GM21576 (cell line): ENCODE measurements at regions not wholly inside any gene's neighbourhood (a gene's known extent, or its start where the extent isn't known, plus 50 kb on each side); places are given as distances from the start of the nearest gene placed in this dataset.

Experiments
- ATAC-seq: cut with Tn5 transposase; IDR thresholded peaks from one replicate; pipeline ENCODE4 v1.9.1; 2021; ENCODE audit warnings: mild to moderate bottlenecking, moderate library complexity; ENCODE audit not compliant: unreplicated experiment

DNA sequence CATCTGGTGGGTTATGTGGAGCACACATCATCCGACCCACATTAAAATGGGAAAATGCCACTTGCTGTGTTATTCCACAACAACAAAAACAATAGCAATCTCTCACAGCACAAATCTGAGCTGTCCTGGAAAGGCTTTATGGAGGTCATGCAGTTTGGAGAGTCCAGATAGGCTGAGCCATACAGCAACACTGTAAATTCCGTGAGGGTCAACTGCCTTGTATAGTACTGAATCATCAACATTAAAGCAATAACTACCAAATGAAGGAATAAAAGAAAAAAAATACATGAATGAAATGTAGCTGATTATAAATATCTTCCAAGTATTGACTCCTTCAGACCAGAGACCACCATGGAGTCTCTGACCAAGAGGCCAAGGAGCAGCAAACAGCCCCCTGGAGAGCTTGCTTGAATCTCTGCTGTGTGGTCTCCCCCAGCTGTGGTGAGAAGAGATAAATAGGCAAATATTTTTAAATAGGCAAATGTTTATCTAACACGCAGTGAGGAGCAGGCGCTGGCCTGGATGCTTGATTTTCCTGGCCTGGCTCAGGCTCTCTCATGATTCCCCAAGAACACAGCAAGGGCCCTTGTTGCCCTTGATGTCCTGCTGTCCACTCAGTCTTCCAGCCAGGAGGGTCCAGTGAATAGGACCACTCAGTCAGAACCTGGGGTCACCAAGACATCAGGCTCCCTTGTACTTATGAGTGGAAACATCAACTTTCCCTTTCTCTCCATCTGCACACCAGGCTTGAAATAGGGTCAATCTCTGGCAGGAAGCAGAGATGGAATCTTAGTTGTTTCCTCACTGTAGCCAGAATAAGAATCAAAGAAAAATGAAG is 1021.3 kb downstream of the XPNPEP1 start:
- ATAC-seq: peak; percentile 11

GRCh38 chr10:108899670-108900069 is 1023.6 kb downstream of the XPNPEP1 start:
- ATAC-seq: no peak

- ATAC-seq: peak; percentile 87
Observed at GRCh38 chr10:108894402-108895301, 1028.7 kb downstream of the XPNPEP1 start.

GRCh38 chr10:108877095-108877561 is 1046.2 kb downstream of the XPNPEP1 start:
- no peak for ATAC-seq

- ATAC-seq: no peak
Observed at GRCh38 chr10:108872854-108873253, 1050.5 kb downstream of the XPNPEP1 start.

GRCh38 chr10:108868881-108869280 is 1054.4 kb downstream of the XPNPEP1 start:
- no peak for ATAC-seq

DNA sequence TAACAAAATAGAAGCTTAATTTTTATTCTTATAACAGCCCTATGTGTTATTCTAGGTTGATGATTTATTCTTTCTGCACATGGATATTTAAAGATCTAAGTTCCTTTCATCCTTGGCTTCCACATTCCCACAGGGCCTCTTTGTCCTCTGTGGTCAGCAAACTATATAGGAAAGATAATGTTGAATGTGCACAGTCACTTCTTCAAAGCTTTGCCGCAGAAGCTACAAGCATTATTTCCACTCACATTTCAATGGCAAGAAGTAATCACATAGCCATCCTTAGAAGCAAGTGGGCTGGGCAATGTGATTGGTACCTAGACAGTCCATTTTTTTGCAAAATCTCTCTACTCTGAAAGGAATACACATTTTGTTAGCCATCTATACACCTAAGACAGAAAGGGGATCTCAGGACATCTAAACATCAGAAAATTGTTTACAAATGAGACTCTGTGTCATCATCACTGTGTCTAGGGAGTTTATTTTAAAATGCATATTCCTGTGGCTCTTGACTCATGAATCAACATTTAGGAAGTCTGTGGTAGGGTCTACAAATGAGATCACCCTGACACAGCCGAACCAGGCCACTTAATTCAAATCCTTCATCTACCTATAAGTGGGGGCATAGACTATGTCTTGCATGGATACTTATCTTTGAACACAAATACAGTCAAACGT is 1060.5 kb downstream of the XPNPEP1 start:
- no peak for ATAC-seq

GRCh38 chr10:108861181-108861754 is 1062.0 kb downstream of the XPNPEP1 start:
- no peak for ATAC-seq

GRCh38 chr10:108852211-108852610 is 1071.1 kb downstream of the XPNPEP1 start:
- peak; percentile 74 for ATAC-seq

GRCh38 chr10:108850138-108850854 is 1073.0 kb downstream of the XPNPEP1 start:
- peak; percentile 88 for ATAC-seq

GRCh38 chr10:108849688-108850087 is 1073.6 kb downstream of the XPNPEP1 start:
- ATAC-seq: peak; percentile 17

- ATAC-seq: no peak
Observed at GRCh38 chr10:108849186-108849585, 1074.1 kb downstream of the XPNPEP1 start.

DNA sequence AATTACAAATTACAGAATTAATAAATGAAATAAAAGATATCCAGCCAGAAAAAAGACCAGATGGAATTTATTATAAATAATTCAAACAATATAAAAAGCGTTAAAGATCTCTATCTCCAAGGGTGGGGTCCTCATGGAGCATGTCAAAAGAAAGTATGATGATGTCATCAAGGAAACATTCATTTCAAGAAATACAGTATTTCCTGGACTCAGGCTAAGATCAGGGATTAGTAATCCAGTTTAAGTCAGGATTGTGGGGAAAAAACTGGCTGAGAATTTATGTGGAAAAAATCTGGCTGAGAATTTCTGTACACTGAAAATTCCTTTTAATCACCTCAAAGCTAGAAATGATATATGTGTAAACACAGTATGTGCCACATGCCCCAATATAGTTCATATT is 1075.3 kb downstream of the XPNPEP1 start:
- ATAC-seq: no peak

DNA sequence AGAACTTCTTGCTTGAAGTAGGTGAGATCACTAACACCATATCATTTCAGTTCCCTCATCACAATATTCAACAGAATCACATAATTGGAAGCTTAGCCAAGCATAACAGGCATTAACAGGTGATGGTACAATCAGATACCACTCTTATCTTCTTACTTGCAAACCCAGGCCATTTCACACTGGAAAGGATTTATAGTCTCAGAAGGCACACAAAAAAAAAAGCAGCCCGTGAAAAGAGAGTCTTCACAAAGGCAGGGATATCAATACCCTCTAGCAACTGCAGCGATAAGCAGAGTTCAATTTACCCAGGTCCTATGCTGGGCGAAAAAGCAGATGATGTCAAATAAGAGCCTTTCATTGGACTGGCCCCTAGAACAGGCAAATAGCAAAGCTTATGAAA is 1082.4 kb downstream of the XPNPEP1 start:
- ATAC-seq: no peak

DNA sequence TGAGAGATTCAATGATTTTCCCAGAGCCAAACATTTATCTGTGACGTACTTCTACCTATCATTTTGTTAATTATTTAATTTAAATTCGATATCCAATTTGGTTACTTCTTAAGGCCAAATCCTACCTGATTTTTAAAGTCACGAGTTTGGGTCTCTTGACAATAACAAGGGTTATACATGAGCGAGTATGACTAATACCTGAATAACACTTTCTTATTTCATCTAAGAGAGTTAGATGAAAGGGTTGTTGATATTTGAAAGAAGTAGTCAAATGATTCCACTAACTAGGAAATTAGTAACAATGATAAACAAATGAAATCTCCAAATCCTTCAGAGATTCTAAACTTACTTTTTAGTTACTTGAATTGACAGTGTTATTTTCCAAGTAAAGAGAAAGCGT is 1086.9 kb downstream of the XPNPEP1 start:
- no peak for ATAC-seq

GRCh38 chr10:108822026-108822425 is 1101.3 kb downstream of the XPNPEP1 start:
- no peak for ATAC-seq

DNA sequence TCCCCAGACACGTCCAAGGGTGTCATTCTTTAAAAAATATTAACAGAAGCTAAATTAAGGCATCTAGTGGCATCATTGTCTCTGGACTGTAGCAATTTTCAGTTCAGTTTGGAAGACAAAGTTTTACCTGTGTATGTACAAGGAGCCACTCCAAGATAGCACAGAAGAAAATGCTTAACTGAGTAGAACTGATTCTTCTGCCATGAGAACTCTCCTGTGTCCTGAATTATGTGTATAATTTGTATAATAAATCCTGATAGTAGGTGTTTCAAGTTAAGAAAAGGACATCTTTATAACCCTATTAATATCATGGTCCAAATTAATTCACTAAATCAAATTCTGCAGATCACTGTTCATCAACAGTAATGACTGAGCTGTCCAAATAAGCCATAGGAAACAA is 1104.0 kb downstream of the XPNPEP1 start:
- no peak for ATAC-seq

DNA sequence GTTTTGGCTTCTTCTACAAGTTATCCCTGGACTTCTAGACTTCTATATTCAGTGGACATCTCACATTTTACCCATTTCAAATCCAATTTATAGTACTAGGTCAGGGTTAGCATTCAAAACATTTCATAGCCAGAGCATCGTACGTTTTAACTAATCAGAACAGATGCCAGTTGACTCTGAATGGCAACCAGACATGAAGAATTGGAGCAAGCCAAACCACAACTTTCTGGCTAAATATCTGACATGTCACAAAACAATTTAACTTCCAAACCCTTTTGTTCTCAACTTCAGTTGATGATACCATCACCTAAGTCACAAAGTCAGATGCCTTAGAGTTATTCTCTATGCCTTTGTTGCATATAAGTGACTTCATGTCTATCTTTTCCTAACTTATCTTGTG is 1105.7 kb downstream of the XPNPEP1 start:
- no peak for ATAC-seq

DNA sequence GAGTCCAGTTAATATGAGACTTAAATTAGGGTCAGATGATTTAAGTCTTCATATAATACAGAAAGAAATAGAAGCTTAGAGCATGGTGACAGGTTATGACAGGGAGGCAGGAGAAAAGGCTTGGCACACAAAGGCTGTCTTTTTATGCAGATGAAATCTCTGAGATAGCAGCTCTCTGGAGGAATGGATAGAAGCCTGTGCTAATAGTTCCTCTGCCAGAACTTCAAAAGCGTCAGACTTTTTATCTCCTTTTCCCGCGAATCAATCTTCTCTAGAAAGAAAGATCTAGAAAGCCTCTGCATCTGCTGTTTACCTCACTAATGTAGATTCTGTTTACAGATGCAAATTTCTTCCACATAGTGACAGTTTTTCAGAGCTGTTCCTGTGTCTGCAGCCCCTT is 1106.2 kb downstream of the XPNPEP1 start:
- ATAC-seq: no peak

GRCh38 chr10:108812906-108813305 is 1110.4 kb downstream of the XPNPEP1 start:
- ATAC-seq: no peak
